ENCODE measurements at regions not wholly inside any gene's neighbourhood (a gene's known extent, or its start where the extent isn't known, plus 50 kb on each side); places are given as distances from the start of the nearest gene placed in this dataset.
"Not testable (repeated sequence)": the region's sequence is repeated elsewhere in the genome, so short reads cannot be mapped to it uniquely, and the experiment has no call there.

DNA sequence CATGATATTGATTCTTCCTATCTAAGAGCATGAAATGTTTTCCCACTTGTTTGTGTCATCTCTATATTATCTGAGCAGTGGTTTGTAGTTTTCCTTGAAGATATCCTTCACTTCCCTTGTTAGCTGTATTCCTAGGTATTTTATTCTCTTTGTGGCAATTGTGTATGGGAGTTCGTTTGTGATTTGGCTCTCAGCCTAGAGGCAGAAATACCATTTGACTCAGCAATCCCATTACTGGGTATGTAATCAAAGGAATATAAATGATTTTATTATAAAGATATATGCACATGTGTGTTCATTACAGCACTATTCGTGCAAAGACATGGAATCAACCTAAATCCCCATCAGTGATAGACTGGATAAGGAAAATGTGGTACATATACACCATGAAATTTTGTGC lies 172.7 kb upstream of the IL15 start:
- no peak for DNase-seq

DNA sequence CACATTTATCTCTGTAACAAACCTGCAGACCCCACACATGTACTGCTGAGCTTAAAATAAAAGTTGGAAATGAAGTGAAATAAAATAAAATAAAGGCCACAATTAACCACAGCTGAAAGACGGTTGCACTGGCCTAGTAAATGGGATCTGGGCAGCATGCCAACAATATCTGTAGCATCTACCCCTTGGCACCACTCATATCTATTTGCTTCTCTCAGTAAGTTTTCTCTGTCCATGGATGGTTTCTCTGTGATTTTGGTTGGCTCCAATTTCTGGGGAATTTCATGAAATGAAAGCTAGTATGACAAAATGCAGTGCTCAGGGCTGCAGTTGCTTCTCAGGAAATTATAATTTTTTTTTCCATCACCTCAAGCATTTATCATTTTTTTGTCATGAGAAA lies 172.0 kb upstream of the IL15 start:
- no peak for DNase-seq

DNA sequence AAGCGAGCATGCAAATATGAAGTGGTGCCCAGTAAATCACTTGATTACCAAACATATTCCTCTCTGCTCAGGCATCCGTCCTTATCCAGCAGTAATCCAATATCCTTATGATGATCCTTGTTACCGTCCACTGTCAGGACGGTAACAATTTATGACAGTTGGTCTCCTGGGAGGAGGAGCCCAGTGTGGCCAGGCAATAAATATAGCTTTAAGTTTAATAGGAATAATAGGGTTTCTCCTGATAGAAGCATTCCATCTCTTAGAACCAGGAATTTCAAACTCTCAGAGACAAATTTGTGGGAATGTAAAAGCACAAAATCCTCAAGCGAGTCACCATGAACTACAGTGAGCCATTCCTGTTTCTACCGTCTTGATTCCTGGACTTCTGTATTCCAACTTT lies 171.2 kb upstream of the IL15 start:
- DNase-seq = no peak

DNA sequence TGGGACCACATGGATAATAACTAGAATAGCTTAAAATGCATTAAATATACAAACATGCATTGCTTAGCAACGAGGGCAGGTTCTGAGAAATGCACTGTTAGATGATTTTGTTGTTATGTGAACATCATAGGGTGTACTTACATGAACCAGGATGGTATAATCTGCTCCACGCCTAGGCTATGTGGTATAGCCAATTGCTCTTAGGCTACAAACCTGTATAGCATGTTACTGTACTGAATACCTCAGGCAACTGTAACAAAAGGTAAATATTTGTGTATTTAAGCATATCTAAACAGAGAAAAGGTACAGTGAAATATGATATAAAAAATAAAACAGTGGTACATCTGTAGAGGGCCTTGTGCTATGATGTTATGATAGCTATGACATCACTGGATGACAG lies 169.2 kb upstream of the IL15 start:
- DNase-seq = no peak

DNA sequence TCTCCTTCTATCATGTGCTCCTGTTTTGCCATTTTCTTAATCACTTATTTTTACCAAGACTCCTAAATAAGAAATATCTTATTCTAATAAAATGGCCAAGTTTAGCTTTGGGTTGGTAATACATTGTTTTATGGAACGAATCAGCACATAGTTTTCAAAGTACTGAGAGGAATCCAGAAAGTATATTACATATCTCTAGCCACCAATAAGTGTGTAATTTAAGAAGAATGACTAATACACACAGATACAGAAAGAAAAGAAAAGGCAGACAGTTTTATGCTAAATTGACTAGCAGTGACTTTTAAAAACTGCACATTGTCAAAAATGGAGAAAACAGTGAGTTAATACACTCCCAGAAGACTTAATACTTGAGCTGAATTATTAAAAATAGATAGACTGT lies 167.0 kb upstream of the IL15 start:
- DNase-seq = no peak

DNA sequence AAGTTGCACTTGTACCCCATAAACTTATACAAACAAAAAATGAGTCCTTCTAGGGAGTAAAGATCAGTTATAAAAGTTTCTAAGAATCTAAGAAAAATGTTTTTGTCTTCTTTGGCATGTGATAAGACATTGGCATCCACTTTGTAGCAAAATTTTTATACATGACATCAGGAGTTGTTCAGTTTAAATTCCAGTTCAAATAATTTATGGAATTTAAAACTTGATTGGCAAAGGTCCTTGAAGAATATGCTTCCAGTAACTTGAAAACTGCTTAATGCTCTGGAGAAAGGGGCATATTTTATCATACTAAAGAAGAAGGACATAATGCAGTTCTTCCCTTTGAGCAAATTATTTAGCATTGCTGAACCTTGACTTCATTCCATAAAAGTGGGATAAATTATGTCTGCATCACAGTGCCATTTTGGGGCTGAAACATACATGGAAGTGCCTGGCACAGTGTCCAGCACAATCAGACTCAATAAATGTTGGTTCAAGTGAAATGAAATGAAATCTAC lies 163.3 kb upstream of the IL15 start:
- DNase-seq = no peak

DNA sequence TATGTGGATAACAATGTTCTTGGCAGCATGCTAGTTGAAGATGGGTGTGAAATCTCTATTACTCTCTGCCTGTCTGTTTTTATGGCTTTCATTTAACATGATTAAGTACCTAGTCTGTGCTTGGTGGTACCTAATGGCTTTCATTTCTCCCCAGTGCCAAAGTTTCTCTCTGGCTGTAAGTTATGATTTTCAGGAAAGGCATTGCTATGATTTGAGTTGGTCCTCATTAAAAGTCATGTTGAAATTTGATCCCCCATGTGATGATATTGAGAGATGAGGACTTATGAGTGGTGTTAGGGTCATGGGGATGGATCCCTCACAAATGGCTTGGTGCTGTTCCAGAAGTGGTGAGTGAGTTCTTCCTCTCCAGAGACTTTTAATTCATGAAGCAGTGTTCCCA lies 162.4 kb upstream of the IL15 start:
- no peak for DNase-seq

DNA sequence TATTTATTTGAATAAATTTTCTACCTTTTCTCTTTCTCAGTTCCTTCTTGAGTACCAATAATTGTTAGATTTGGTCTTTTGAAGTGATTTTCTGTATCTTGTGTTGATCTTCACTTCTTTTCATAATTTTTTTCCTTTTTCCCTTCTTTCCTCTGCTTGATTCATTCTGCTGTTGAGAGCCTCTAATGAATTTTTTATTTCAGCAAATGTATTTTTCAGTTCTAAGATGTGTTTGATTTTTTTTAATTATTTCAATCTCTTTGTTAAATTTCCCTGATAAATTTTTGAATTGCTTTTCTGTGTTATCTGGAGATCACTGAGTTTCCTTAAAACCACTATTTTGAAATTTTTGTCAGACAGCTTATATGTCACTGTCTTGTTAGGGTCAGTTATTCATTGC lies 155.4 kb upstream of the IL15 start:
- DNase-seq = no peak

DNA sequence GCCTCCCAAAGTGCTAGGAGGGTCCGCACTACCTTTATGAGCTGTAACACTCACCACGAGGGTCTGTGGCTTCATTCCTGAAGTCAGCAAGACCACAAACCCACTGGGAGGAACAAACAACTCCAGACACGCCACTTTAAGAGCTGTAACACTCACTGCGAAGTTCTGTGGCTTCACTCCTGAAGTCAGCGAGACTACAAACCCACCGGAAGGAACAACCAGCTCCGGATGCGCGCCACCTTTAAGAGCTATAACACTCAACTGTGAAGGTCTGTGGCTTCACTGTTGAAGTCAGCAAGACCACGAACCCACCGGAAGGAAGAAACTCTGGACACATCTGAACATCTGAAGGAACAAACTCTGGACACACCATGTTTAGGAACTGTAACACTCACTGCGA lies 152.1 kb upstream of the IL15 start:
- not testable (repeated sequence) for DNase-seq

DNA sequence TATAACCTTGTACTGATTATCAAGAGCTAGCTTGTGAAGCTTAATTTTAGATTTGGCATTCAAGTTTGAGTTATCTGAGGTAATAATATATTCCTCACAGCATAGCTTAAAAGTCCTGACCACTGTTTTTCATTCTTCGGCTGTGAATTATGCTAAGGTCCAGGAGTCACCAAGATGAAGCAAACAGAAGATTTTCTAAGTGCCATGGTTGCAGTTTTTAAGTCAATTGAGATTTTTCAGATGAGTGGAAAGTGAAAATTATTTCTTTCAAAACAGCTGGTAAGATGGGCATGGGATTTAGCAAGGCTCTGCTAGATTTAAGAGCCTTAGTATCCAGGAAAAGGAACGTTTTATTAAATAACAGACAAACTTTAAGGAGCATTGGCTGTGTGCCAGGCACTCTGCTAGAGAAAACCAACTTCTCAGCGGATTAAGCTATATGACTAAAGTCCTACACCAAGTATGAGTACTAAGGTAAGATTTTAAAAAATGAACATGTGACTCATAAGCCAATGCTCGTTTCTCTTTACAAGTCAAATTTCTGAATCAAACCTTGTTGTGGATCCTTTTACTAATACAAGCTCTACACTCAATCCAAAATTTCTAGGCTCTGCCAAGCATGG lies 149.9 kb upstream of the IL15 start:
- no peak for DNase-seq

DNA sequence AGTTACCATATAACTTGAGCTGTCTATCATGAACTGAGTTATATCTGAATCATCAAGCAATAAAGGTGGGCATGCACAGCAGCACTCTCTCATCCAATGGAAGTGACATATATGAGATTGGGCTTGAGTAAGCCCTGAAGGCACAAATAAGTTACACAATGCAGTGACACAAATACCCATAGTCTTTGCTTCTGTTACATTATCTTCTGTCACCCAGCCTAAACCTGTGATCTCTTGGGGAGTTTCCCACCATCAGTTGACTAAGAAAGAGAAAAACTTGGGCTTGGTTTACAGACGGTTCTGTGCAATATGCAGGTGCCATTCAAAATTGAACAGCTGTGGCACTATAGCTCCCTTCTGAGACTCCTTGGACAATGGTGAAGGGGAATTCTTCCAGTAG lies 138.8 kb upstream of the IL15 start:
- no peak for DNase-seq

DNA sequence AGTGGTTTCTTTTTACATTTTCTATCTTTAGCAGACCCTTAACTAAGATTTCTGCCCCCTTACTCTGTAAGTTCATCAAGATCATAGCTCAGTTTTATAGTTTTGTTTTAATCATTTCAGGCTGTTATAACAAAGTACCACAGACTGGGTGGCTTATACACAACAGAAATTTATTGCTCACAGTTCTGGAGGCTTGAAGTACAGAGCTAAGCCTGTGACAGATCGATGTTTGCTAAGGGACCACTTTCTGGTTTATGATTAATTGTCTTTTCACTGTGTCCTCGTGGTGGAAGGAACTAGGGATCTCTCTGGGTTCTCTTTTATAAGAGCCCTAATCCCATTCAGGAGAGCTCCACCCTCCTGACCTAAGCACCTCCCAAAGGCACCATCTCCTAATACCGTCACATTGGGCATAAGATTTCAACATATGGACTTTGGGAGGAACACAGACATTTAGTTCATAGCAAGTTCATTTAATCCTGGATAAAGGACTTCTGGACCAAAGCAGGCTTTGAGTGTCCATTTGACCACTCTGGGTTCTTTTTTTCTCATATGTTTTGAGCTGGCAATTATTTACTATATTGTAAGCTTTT lies 137.0 kb upstream of the IL15 start:
- no peak for DNase-seq

DNA sequence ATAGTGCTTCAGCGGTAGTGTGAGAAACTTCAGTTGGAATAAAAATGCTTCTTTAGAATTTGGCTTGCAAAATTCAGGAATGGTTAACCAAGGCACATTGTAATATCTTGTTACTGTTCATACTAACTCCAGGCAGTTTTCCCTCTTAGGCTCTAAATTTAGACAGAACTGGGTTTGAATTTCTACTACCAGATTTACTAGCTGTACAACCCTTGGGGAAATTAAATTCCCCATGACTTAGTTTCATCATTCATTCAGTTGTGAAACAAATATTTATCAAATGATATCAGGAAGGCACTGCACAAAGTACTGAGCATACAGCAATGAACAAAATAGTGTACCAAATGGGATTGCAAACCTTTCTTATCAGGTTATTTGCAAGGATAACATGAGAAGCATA lies 135.0 kb upstream of the IL15 start:
- no peak for DNase-seq

DNA sequence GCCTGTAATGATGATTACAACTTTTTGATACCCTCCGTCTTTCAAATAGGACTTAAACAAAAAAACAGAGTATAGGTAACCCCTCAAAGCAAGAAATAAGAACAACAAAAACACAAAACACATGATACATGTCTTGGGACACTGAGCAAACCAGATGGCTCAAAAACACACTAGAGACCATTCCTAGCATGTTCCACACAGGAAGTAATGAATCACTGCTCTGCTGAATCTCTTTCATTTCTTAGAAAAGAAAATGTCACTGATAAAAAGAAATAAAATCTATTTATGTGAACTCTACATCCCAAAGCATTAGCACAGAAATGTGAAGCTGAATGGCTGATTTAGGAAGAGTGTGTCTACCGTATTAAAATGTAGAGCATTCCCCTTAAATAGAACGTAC lies 134.5 kb upstream of the IL15 start:
- no peak for DNase-seq

DNA sequence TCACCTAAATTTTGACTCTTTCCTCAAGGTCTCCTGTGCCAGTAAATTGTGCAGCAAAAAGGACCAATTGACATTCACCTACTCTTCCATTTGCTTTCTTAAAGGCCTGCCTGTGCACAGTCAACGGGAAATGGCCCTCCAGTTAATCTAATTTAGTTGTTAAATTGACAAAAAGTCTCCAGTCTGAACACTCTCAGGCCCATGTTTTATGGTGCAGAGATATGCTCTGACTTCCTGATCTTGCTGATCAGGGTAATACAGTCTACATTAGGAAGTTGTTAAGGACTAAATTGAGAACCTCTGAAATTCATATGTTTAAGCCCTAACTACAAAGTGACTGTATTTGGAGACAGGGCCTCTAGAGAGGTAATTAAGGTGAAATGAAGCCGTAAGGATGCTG lies 133.6 kb upstream of the IL15 start:
- no peak for DNase-seq

DNA sequence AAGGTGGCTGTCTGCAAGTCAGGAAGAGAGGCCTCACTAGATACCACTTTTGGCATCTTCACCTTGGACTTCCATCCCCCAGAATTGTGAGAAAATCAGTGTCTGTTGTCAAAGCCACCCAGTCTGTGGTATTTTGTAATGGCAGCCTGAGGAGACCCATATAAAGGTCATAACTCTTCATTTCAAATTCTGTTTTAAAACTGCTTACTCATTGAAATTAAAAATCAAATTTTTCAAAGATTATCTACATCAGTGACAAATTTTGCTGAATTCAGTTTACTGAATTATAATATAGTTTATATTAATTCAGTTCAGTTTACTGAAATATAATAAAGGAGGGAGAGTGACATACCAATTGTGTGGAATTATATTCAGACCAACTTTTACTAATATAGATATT lies 133.1 kb upstream of the IL15 start:
- DNase-seq = no peak

DNA sequence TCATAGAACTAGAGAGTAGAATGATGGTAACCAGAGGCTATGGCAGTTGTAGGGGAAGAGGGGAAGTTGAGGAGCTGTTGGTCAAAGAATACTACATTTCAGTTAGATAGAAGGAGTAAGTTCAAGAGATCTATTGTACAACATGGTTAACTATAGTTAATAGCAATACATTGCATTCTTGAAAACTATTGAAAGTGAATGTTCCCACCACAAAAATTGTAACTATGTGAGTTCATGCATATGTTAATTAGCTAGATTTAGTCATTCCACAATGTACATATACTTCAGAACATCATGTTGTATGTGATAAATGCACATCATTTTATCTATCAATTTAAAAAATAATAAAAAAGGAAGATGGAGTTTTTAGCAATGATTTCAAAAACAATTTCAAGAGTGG lies 125.3 kb upstream of the IL15 start:
- DNase-seq = no peak

DNA sequence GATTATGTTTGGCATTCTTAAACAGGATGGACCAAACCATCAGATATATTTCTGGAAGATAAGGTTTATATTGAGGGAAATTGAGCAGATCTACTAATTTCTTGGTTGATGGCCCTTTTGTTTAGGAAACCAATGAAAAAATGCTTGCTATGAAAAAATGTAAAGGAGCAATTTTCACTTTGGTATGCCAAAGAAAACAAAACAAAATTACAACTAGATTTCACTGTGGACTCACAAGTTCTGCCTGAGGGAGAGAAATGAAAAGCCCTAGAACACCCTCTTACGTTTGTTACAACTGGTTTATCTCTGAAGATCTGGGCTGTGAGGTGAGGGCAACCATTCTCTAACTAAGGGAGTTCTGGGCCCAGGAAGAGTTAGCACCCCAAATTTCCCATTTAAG lies 122.5 kb upstream of the IL15 start:
- no peak for DNase-seq

DNA sequence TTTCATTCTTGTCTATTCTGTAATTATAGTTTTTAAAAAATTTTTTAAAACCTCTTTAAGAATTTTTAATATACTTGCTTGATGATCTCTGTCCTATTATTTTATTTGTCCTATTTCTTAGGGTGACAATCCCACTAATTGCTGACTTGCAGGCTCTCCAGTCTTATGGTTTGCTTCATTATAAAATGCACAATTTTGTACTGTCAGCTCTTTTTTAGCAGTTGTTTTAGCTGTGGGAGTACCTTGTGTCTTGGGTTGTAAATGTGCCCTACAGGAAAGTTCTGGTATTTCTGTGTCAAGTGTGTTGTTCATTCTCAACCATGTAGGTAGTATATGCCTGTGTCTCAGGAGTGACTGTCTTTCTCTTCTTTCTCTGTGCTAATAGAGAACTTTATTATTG lies 118.2 kb upstream of the IL15 start:
- DNase-seq = no peak

DNA sequence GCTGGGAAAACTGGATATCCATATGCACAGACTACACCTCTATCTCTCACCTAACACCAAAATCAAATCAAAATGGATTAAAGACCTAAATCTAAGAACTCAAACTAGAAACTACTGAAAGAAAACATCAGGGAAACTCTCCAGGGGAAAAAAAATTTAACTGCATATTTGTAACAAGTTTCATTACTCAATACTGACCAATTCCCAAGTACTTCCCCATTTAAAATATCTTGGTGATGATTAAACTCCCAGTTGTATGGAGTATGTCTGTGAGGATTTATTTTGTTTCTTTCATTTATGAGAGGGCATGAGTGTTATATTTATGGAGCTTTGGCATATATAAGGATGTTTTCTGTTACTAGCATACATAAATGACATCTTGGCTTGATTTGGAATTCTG lies 112.3 kb upstream of the IL15 start:
- DNase-seq = no peak

DNA sequence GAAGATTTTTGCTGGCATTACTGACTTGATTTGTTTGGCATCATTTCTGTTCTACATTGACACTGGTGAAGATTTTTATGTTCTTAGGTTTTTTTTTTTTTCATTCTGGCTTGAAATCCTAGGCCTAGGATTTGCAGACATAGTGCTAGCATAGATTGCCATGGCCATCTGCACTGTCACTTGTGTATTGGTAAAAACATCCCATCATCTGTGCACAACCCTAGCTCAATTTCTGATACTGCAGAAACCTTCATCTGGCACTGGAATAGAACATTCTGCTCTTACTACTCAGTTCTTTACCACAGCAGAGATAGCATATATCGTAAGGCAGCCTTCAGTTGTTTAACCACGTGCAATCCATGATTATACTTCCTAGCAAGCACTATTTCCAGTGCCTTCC lies 111.5 kb upstream of the IL15 start:
- DNase-seq = no peak

DNA sequence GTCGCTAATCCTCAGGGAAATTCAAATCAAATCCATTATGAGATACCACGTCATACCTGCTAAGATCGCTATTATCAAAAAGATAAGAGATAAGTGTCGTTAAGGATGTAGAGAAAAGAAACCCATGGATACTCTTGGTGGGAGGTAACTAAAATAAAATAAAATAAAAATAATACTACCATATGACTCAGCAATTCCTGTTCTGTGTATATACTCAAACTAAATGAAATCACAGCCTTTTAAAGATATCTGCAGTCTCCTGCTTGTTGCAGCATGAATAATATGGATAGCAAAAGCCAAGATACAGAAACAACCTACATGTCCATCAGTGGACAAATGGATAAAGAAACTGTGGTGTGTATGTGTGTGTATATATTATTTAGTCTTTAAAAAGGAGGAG lies 105.8 kb upstream of the IL15 start:
- DNase-seq = no peak

DNA sequence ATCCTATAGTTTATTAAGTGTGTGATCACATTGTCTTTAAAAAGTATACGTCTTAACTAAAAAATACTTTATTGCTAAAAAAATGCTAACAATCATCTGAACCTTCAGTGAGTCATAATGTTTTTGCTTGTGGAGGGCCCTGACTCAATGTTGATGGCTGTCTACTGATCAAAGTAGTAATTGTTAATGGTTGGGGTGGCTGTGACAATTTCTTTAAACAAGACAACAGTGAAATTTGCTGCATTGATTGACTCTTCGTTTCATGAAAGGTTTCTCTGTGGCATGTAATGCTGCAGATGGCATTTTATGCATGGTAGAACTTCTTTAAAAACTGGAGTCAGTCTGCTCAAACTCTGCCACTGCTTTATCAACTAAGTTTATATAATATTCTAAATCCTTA lies 101.4 kb upstream of the IL15 start:
- no peak for DNase-seq

DNA sequence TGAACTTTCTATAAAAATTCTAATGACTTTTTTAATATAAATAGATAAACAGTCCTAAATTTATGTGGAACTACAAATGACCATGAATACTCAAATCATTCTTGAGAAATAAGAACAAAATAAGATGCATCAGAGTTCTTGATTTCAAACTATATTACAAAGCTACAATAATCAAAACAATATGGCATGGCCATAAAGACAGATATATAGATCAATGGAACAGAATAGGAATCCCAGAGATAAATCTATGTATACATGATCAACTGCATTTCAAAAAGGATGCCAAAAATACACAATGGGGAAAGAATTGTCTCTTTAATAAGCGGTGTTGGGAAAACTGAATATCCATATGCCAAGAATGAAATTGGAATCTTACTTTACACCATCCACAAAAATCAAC lies 98.4 kb upstream of the IL15 start:
- no peak for DNase-seq

DNA sequence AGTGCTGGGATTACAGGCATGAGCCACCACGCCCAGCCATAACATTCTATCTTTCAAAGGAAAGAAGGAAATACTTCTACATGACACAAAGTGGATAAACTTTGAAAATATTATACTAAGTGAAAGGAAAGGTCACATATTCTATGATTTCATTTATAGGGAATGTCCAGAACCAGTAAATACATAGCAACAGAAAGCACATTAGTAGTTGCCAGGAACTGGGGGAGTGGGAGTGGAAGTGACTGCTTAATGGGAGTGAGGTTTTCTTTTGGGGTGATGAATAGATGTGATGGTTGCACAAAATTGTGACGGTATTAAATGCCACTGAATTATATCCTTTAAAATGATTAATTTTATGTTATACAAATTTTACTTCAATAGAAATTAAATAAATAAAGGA lies 95.7 kb upstream of the IL15 start:
- no peak for DNase-seq

All from activated CD4-positive, alpha-beta T cell treated with anti-CD3 and anti-CD28 coated beads, Interleukin-2, amount 50 U/mL, for 4 hours (primary cell).